ENCODE measurements at regions not wholly inside any gene's neighbourhood (a gene's known extent, or its start where the extent isn't known, plus 50 kb on each side); places are given as distances from the start of the nearest gene placed in this dataset.

DNA sequence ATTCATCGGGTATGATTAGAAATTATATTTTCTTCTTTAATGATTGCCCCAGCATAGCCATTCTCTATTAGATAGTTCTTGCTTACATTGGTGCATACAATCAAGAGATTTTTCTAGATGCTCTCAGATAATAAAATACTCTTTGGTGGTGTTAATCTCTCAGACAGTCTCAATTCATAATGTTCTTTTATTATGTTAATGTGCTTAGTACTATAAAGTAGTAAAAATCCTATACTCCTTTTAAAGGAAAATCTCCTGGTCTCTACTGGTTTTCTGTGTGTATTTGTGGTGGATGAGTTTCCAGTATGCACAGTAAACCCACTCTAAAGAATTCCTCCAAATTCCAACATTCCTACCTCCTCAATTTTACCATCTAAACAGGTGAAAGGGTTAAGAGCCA is 203.5 kb downstream of the FAT4 start (continued):
- TF ChIP-seq REST (IDR thresholded peaks at IDR 0.05) (no peak), NR2F2 (IDR thresholded peaks at IDR 0.05) (no peak), FOXA1 (IDR thresholded peaks at IDR 0.05) (no peak), JUND (IDR thresholded peaks at IDR 0.05) (no peak), EGR1 (IDR thresholded peaks at IDR 0.05; ENCODE audit: low read depth in 2 of 2) (no peak), SP1 (IDR thresholded peaks at IDR 0.05) (no peak)

DNA sequence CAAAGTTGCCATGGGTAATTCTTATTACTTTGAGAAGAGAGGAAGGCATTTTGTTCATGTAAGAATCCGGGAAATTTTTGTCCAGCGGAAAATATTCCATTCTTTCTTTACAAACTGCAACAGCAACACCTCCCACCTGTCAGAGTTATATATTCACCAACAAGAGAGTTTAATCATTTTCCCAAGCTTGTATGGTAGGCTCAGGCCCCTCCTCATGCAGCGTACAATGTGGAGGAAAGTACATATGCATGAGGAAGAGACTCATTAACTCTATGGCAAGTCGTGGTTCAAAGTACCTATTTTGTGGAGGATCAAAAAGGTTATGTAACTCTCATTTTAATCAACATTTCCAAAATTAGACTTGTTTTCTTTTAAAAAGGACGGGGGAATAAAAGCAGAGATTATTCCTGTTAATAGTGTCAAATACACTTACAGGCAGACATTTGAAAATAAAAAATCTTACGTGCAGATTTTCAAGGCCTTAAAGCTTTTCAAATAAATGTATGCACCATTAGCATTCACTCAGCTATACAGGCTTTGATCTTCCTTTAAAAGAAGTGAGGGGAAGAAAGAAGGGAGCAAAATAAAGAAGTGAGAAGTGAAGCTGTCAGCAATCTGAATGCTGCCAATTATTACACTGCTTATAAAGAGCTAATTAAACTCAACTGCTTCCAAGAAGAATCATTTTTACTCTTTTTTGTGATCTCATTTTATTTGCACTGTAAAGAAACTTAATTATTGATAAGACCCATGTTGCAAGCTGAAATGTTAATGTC is 204.8 kb downstream of the FAT4 start:
- WGBS: 45% methylated on average over 6 of the region's 6 CpGs
- Histone ChIP-seq H3K4me1 (ENCODE audit: control insufficient read depth in 4 of 4, insufficient read depth in 4 of 4, low read length in 3 of 4) (no peaks in the 10 kb centered on the region), H3K36me3 (ENCODE audit: control insufficient read depth in 4 of 4, insufficient read depth in 3 of 4, low read depth in 1 of 4, low read length in 3 of 4) (no peaks in the 10 kb centered on the region), H3K27me3 (ENCODE audit: control insufficient read depth in 4 of 4, insufficient read depth in 4 of 4, low read length in 3 of 4) (no peaks in the 10 kb centered on the region), H3K9ac (ENCODE audit: low read depth in 1 of 2, low read length in 2 of 2) (no peak overlapping the region), H3K27ac (ENCODE audit: low read depth in 1 of 2, low read length in 2 of 2) (no peak overlapping the region), H3K4me3 (ENCODE audit: low read depth in 1 of 3, low read length in 3 of 3) (no peak overlapping the region), H3K9me3 (ENCODE audit: control insufficient read depth in 4 of 4, low read length in 3 of 4) (no peaks in the 10 kb centered on the region)
- no peak for TF ChIP-seq EGR1 (IDR thresholded peaks at IDR 0.05; ENCODE audit: low read depth in 2 of 2)
- TF ChIP-seq REST (IDR thresholded peaks at IDR 0.05): no peak
- peak; percentile 58 for TF ChIP-seq TAF1 (conservative IDR thresholded peaks at IDR 0.05)
- TF ChIP-seq RAD21 (IDR thresholded peaks at IDR 0.05): peak in 1 of 2 donors; percentile 35
- no peak for TF ChIP-seq FOXA2 (IDR thresholded peaks at IDR 0.05)
- TF ChIP-seq HNF4G (IDR thresholded peaks at IDR 0.05): no peak
- no peak for TF ChIP-seq MAX (IDR thresholded peaks at IDR 0.05)
- peak in 1 of 2 donors; percentile 61 for TF ChIP-seq HNF4A (conservative IDR thresholded peaks at IDR 0.05)
- TF ChIP-seq CTCF (IDR thresholded peaks at IDR 0.05; ENCODE audit: low read depth, low read length, missing input control): no peak
- TF ChIP-seq, protein P1, sequence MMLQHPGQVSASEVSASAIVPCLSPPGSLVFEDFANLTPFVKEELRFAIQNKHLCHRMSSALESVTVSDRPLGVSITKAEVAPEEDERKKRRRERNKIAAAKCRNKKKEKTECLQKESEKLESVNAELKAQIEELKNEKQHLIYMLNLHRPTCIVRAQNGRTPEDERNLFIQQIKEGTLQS (IDR thresholded peaks at IDR 0.05): no peak
- no peak for TF ChIP-seq JUND (IDR thresholded peaks at IDR 0.05)
- TF ChIP-seq SP1 (IDR thresholded peaks at IDR 0.05): peak; percentile 58
- DNase-seq (ENCODE audit: low spot score): no peak
